Superior temporal gyrus (tissue), 1 donor: ENCODE measurements at regions not wholly inside any gene's neighbourhood (a gene's known extent, or its start where the extent isn't known, plus 50 kb on each side); places are given as distances from the start of the nearest gene placed in this dataset.

ENCODE experiments used
- DNase-seq: peaks from one replicate; pipeline ENCODE4 v3.0.0-alpha.2; 2016; ENCODE audit errors: extremely low spot score

- no peak for DNase-seq
Observed at GRCh38 chr9:81532251-81532650, 157.1 kb downstream of the TLE1 start.

GRCh38 chr9:81531511-81531910, 157.8 kb downstream of the TLE1 start:
- no peak for DNase-seq

DNA sequence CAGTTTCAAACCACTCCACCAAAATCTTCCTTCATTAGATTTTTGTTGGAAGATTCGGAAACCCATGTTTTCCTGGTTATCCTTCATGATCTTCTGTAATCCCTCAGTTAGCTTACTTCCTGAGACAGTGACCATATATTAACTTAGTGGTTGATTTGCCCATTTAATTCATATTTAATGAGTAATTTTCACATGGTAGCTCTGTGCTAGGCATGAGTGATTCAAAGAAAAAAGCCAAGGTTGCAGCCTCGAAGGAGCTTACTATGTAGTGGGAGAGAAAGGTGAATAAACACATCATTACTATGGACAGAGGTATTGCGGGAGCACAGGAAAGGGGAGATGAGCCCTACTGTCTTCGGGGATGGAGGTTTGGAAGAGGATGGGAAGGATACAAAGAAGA, 158.5 kb downstream of the TLE1 start:
- DNase-seq: no peak

- no peak for DNase-seq
Observed at GRCh38 chr9:81530310-81530810, 159.0 kb downstream of the TLE1 start.

DNA sequence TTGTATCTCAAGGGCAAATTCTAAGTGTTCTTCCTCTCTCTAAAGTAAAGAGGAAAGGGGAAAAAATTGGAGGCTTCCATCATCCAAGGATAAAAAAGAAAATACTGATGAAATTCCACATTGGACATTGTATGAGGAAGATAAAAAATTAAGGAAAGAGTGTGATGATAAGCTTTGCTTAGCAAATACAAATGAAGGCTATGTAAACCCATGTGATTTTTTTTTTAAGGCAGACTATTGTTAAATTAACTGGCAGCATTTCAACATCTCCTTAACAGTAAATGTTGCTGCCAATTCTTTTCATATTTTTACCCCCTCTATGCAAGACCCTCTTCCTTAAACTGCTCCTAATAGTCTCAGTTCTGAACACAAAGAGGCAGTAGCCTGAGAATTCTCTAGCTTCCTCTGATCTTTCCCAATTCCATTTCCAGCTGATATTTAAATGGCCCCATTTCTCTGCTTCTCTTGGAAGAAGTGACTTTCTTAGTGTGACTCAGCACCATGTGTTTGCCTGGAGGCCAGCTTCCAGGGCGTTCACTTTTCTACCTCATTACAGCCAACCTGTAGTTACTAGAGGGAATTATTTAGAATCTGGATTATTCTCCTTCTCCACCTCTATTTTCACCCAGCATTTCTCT, 159.7 kb downstream of the TLE1 start:
- no peak for DNase-seq

GRCh38 chr9:81526587-81526986, 162.8 kb downstream of the TLE1 start:
- DNase-seq: no peak

DNA sequence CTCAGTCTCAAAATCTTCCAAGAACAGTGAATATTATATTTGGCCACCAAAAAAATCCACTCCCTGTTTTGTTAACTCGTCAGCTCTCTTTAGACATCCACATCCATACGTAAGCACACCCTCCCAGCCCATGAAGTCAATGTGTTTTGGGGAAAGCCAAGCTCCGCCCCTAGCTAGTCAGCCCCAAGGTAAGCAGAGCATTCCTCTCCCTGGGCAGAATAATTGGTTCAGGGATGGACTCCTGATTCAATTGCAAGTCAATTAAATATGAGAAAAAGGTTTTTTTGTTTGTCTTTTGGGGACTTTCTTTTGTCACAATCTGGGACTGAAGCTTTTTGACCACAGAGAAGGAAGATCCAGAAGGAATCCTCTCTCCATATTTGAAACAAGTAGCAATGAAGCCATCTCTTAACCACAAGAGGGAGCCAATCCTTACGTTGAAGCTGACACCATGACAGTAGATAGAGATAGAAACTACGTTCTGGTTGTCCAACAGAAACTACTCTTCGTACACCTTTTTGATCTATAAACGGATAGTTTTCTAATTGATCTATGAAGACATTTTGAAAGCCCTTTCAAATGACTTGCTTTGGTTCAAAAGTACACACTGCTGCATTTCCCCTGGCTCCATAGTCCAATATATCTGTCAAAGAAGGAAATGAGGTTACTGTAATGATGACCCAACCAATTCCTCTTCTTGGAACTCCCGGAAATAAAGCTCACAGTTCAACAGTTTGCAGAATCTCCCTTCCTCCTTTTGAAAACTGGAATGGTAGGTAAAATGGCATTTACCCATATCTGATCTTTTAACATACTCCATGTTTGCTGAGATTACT, 166.4 kb downstream of the TLE1 start:
- peak; percentile 81 for DNase-seq

GRCh38 chr9:81521892-81522291, 167.5 kb downstream of the TLE1 start:
- no peak for DNase-seq

- DNase-seq: no peak
Observed at GRCh38 chr9:81519816-81520495, 169.4 kb downstream of the TLE1 start.

- DNase-seq: no peak
Observed at GRCh38 chr9:81517954-81518353, 171.4 kb downstream of the TLE1 start.

DNA sequence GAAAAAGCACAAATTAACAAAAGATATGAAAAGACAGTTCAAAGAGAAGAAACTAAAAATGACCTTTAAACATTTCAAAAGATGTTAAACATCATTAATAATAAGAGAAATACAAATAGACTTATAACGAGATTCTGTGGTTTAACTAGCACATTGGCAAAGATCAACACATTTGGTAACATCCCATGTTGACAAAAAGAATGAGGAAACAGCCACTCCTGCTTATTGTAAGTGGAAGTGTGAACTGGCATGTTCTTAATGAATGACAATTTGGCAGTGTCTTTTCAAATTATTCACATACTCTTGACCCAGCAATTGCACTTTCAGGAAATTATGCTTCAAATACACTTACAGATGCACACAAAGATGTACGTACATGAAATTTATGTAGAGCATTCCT, 176.3 kb downstream of the TLE1 start:
- no peak for DNase-seq

DNA sequence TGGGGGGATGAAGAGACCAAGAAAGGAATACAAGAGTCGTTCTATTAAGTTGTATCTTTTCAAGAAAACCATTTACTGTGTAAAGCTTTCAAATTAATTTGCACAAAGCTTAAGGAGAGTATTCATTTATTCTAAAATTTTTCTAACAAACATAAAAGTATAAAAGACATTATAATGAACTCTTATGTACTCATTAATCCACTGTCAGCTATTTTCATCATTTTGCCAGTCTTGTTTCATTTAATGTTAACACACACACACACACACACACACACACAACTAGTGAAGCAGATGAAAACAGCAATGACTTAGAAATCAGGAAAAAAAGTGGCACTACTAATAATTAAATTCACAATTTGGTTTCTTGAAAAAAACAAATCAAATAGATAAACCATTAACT, 176.7 kb downstream of the TLE1 start:
- DNase-seq: no peak

- DNase-seq: no peak
Observed at GRCh38 chr9:81508476-81508875, 180.9 kb downstream of the TLE1 start.

DNA sequence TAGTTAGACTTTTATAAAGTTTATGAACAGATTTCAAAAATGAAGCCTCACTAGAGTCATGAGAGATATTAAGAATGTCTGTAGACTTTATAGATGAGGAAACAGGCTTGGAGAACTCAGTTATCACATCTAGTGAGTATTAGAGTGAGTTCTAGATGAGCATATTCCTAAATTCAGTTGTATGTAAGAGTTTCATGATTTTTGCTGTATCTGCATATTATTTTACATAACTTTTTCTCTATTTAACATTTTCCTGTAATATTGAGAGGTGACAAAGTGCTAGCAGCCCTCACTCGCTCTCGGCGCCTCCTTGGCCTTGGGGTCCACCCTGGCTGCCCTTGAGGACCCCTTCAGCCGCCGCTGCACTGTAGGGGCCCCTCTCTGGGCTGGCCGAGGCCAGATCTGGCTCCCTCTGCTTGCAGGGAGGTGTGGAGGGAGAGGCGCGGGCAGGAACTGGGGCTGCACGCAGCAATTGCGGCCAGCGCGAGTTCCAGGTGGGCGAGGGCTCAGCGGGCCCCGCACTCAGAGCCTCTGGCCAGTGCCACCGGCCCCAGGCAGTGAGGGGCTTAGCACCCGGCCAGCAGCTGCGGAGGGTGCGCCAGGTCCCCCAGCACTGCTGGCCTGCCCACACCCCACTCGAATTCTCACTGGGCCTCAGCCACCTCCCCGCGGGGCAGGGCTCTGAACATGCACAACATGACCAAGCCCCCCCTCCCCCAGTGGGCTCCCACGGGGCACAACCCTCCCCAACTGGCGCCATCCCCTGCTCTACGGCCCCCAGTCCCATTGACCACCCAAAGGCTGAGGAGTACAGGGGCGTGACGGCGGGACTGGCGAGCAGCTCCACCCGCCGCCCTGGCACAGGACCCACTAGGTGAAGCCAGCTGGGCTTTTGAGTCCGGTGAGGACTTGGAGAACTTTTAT, 182.1 kb downstream of the TLE1 start:
- DNase-seq: no peak

DNA sequence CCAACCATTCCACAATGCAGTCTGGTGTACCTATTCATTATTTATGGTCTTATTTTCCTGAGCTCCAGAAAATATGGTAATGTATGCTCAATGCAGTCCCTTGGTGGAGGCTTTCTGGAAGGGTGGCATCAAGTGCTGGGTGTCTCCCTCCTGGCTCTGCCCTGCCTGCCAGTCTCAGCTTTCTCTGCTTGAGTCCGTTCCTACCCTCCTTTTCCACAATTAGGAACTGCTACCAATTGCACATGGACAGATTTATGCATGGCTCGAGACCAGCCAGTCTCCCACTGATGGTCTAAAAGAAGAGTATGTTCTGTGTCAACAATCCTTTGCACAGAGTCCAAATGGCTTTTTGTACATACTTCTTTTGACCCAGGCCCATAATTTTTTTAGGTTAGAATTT, 189.8 kb downstream of the TLE1 start:
- no peak for DNase-seq

GRCh38 chr9:81499021-81499454, 190.3 kb downstream of the TLE1 start:
- DNase-seq: peak; percentile 64

DNA sequence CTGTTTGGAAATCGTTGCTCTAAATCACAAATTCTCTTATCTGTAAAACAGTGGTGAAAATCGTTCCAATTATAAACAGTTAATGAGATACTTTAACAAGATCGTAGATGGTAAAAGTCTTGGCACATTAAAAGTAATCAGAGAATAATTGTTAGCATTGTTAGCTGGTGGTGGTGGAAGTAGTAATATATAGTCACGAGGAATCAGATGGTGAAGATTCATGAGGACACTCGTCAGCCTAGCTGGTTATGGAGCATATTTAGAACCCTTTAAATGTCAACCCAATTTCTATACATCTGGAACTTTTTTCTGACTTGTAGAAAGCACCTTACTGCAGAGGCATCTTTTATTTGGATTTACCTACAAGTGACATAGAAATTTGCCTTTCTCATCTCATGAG, 190.8 kb downstream of the TLE1 start:
- DNase-seq: no peak

- DNase-seq: no peak
Observed at GRCh38 chr9:81497091-81497490, 192.3 kb downstream of the TLE1 start.

GRCh38 chr9:81492710-81493447, 196.5 kb downstream of the TLE1 start:
- no peak for DNase-seq

- no peak for DNase-seq
Observed at GRCh38 chr9:81490605-81491331, 198.6 kb downstream of the TLE1 start.
